Panc1 (cell line): ENCODE measurements at regions not wholly inside any gene's neighbourhood (a gene's known extent, or its start where the extent isn't known, plus 50 kb on each side); places are given as distances from the start of the nearest gene placed in this dataset.

Source experiments
- ATAC-seq: fragments of 200-7000 bp; cut with Tn5 transposase; 2 replicates; pipeline ENCODE4 v1.9.1; 2020; ENCODE audit warnings: mild to moderate bottlenecking, moderate library complexity
- BruUV-seq: library from RNA; stranded (reverse); fragments of 400-500 nt; replicated peaks from 2 replicates; lab custom pipeline; 2021; lab: Mats Ljungman, UMichigan
- CTCF ChIA-PET: fragments of 300-600 bp; sonication (Branson Sonifier 250); formaldehyde crosslinking; loops from one replicate; lab custom pipeline; 2022; ENCODE audit warnings: antibody characterized with exemption; lab: Charles Lee
- POLR2A ChIA-PET: fragments of 300-600 bp; sonication (Branson Sonifier 250); formaldehyde crosslinking; loops from one replicate; lab custom pipeline; 2022; ENCODE audit warnings: antibody characterized with exemption; lab: Charles Lee
- DNase-seq: peaks from one replicate; pipeline ENCODE4 v3.0.0-alpha.2; 2010; ENCODE audit warnings: low read depth, low spot score
- H3K27ac ChIP-seq: 2 replicates; pipeline ENCODE4 v1.5.1; 2011; ENCODE audit warnings: mild to moderate bottlenecking, low read length, inconsistent platforms
- H3K27me3 ChIP-seq: fragments of 200-500 bp; sonication (Bioruptor generic); 2 replicates; pipeline ENCODE4 v1.6.0; 2014; ENCODE audit warnings: low read length, inconsistent platforms; ENCODE audit not compliant: control insufficient read depth, insufficient read depth
- H3K36me3 ChIP-seq: fragments of 200-500 bp; sonication (Bioruptor generic); 2 replicates; pipeline ENCODE4 v1.5.1; 2014; ENCODE audit warnings: inconsistent platforms, mild to moderate bottlenecking, low read length, moderate library complexity; ENCODE audit not compliant: control insufficient read depth, insufficient read depth
- H3K4me1 ChIP-seq: 2 replicates; pipeline ENCODE4 v1.5.1; 2011; ENCODE audit warnings: inconsistent platforms, mild to moderate bottlenecking, low read length, moderate library complexity; ENCODE audit not compliant: control insufficient read depth, insufficient read depth
- H3K4me3 ChIP-seq, 2 experiments: 2 replicates each; pipeline ENCODE4 v1.5.1; 2011 to 2012; ENCODE audit warnings: low read depth in 2 of 2, low read length in 2 of 2, mild to moderate bottlenecking in 2 of 2, inconsistent platforms in 1 of 2, moderate library complexity in 1 of 2
- H3K9me3 ChIP-seq: fragments of 200-500 bp; sonication (Bioruptor generic); 2 replicates; pipeline ENCODE4 v1.5.1; 2014; ENCODE audit warnings: low read depth, mild to moderate bottlenecking, inconsistent platforms, low read length, moderate library complexity; ENCODE audit not compliant: control insufficient read depth, insufficient read depth
- POLR2AphosphoS5 ChIP-seq: IDR thresholded peaks from 2 replicates; pipeline ENCODE4 v1.6.1; 2012; ENCODE audit warnings: mild to moderate bottlenecking, low read depth, low read length, moderate library complexity
- SIN3A ChIP-seq: IDR thresholded peaks from 2 replicates; pipeline ENCODE4 v1.6.1; 2012; ENCODE audit warnings: low read depth, mild to moderate bottlenecking, low read length, moderate library complexity, borderline replicate concordance; ENCODE audit not compliant: insufficient read depth
- TCF7L2 ChIP-seq: IDR thresholded peaks from 2 replicates; pipeline ENCODE4 v1.6.1; 2011; ENCODE audit warnings: mild to moderate bottlenecking, low read depth, low read length, inconsistent platforms
- in situ Hi-C: cut with HindIII; loops from 2 replicates; pipeline ENCODE4 v1.10.0; 2016; ENCODE audit warnings: low sequenced_read_pairs, low pct_unique_long_range_greater_than_20kb
- intact Hi-C: fragments of 100-400 bp; cut with micrococcal nuclease; formaldehyde crosslinking; loops from one replicate; pipeline ENCODE4 v1.10.0; 2022; ENCODE audit not compliant: unreplicated experiment
- TF ChIP-seq, protein P1 (sequence below), 2 experiments: IDR thresholded peaks; 2 replicates each; pipeline ENCODE4 v1.6.1; 2011 to 2012; ENCODE audit warnings: low read depth in 2 of 2, control low read depth in 1 of 2, low read length in 1 of 2, mild to moderate bottlenecking in 1 of 2, moderate library complexity in 1 of 2; ENCODE audit not compliant: insufficient read depth in 1 of 2
- TF ChIP-seq, protein P2 (sequence below): fragments of 450-650 bp; IDR thresholded peaks from 2 replicates; pipeline ENCODE4 v1.5.1; 2017; ENCODE audit warnings: mild to moderate bottlenecking

DNA sequence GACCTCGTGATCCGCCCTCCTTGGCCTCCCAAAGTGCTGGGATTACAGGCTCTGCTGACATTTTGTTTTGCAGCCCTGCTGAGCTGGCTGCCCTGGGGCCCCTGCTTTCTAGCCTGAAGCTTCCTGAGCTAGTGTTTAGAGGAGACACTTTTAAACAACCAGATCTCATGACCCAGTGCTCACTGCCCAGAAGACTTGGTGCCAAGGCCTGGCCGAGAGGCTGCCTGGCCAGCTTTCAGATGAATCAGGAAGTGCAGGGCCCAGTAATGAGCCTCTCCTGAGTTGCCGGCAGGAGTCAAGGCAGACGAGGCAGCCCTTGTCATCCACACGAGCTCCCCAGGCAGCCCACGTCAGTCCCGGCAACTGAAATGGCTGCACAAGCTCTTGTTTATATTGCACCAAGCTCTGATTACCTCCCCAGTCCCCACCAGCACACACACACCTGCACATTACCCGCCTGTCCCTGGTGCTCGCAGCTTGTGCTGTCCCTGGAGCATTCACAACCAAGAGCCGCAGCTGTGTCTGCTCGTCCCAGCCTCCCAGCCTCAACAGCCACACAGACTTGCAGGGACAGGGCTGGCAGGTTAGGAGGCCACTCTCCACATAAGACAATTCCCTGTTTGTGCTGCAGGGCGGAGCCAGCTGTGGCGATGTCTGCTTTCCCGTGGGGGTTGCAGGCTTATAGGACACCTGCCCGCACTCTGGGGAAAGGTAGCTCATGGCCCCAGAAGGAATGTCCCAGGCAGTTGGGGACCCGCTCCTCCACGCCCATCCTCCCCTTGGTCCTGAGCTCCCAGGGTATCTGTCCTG lies 331.2 kb upstream of the MYT1L start:
- intact Hi-C loops = no loop called here
- Histone ChIP-seq H3K27ac (no peak overlapping the region), H3K36me3 (no peaks in the 10 kb centered on the region), H3K9me3 (no peaks in the 10 kb centered on the region), H3K4me1 (peaks cover 12% of the 10 kb centered on the region), H3K4me3 (no peak overlapping the region), H3K27me3 (no peaks in the 10 kb centered on the region)
- ChIA-PET CTCF (interaction anchor here (0.7 to 1.0 kb wide), 2 partner anchors 37 to 707 kb away, joined by 3 to 5 read pairs; no protein-coding TSS in a partner anchor), POLR2A (no interaction called here)
- in situ Hi-C loops = no loop called here
- TF ChIP-seq SIN3A = no peak
- no peak for TF ChIP-seq TCF7L2
- ATAC-seq = peak; percentile 13
- no TSS peak for BruUV-seq
- DNase-seq = no peak

DNA sequence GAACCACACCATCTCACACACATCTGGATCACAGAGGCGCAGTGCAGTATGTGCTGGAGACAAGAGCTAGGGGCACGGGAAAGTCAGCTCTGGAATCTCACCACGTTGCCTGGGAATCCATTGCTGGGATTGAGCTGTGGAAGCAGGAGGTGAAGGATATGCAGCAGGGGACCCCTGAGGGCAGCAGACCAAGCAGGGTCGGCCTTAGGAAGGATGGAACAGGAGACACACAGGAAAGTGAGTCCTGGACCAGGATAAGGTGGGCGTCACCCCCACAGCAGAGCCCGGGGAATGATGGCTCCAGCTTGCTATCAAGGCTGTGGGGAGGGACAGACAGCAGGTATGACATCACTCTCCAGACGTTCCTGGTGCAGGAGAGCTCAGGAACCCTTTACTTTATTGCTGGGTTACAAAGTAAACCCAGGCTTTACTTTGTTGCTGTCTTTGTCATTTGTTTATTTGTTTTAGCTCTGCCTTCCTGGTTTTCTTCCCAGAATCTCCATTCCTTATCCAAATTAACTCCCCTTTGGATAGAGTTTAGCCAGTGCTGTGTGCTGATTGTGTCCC lies 329.8 kb upstream of the MYT1L start:
- in situ Hi-C loops = no loop called here
- intact Hi-C loops = no loop called here
- Histone ChIP-seq H3K36me3 (no peaks in the 10 kb centered on the region), H3K9me3 (no peaks in the 10 kb centered on the region), H3K4me3 (no peak overlapping the region), H3K27me3 (no peaks in the 10 kb centered on the region), H3K27ac (no peak overlapping the region), H3K4me1 (peaks cover 12% of the 10 kb centered on the region)
- ChIA-PET CTCF (interaction anchor here (0.6 kb wide), 1 partner anchor 587 kb away, joined by 3 read pairs; no protein-coding TSS in a partner anchor), POLR2A (no interaction called here)
- no TSS peak for BruUV-seq
- DNase-seq = no peak
- no peak for ATAC-seq
- TF ChIP-seq, protein P1, sequence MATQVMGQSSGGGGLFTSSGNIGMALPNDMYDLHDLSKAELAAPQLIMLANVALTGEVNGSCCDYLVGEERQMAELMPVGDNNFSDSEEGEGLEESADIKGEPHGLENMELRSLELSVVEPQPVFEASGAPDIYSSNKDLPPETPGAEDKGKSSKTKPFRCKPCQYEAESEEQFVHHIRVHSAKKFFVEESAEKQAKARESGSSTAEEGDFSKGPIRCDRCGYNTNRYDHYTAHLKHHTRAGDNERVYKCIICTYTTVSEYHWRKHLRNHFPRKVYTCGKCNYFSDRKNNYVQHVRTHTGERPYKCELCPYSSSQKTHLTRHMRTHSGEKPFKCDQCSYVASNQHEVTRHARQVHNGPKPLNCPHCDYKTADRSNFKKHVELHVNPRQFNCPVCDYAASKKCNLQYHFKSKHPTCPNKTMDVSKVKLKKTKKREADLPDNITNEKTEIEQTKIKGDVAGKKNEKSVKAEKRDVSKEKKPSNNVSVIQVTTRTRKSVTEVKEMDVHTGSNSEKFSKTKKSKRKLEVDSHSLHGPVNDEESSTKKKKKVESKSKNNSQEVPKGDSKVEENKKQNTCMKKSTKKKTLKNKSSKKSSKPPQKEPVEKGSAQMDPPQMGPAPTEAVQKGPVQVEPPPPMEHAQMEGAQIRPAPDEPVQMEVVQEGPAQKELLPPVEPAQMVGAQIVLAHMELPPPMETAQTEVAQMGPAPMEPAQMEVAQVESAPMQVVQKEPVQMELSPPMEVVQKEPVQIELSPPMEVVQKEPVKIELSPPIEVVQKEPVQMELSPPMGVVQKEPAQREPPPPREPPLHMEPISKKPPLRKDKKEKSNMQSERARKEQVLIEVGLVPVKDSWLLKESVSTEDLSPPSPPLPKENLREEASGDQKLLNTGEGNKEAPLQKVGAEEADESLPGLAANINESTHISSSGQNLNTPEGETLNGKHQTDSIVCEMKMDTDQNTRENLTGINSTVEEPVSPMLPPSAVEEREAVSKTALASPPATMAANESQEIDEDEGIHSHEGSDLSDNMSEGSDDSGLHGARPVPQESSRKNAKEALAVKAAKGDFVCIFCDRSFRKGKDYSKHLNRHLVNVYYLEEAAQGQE (IDR thresholded peaks at IDR 0.05; ENCODE audit: insufficient read depth in 1 of 2, low read depth in 2 of 2, low read length in 1 of 2) = no peak
- no peak for TF ChIP-seq TCF7L2
- no peak for TF ChIP-seq POLR2AphosphoS5
- TF ChIP-seq SIN3A = no peak
- TF ChIP-seq, protein P2, sequence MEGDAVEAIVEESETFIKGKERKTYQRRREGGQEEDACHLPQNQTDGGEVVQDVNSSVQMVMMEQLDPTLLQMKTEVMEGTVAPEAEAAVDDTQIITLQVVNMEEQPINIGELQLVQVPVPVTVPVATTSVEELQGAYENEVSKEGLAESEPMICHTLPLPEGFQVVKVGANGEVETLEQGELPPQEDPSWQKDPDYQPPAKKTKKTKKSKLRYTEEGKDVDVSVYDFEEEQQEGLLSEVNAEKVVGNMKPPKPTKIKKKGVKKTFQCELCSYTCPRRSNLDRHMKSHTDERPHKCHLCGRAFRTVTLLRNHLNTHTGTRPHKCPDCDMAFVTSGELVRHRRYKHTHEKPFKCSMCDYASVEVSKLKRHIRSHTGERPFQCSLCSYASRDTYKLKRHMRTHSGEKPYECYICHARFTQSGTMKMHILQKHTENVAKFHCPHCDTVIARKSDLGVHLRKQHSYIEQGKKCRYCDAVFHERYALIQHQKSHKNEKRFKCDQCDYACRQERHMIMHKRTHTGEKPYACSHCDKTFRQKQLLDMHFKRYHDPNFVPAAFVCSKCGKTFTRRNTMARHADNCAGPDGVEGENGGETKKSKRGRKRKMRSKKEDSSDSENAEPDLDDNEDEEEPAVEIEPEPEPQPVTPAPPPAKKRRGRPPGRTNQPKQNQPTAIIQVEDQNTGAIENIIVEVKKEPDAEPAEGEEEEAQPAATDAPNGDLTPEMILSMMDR = no peak
